Ovary (tissue), 7 donors: ENCODE measurements at regions not wholly inside any gene's neighbourhood (a gene's known extent, or its start where the extent isn't known, plus 50 kb on each side); places are given as distances from the start of the nearest gene placed in this dataset.
A peak's percentile ranks its signal among the peaks of the same experiment; 100 is the strongest.

Experiments
- DNase-seq, 5 donors: peaks; one replicate each; pipeline ENCODE4 v3.0.0-alpha.2; 2019 to 2020
- H3K27ac ChIP-seq, 2 donors: fragments of 200-600 bp; one replicate each; pipeline versions ENCODE4 v1.5.1 to v1.8.0; 2019 to 2022
- H3K27me3 ChIP-seq: fragments of 200-600 bp; one replicate; pipeline ENCODE4 v1.8.0; 2022
- H3K36me3 ChIP-seq: fragments of 200-600 bp; sonication (generic); one replicate; pipeline ENCODE4 v1.5.1; 2019
- H3K4me1 ChIP-seq: one replicate; pipeline ENCODE4 v1.8.1; 2013; ENCODE audit warnings: mild to moderate bottlenecking, moderate library complexity; ENCODE audit not compliant: insufficient read depth
- H3K4me3 ChIP-seq: fragments of 200-600 bp; sonication (generic); one replicate; pipeline ENCODE4 v1.5.1; 2017
- H3K9me3 ChIP-seq, 2 donors: fragments of 200-600 bp in 1 of 2; sonication (generic) in 1 of 2; one replicate each; pipeline versions ENCODE4 v1.5.1 to v1.8.1; 2013 to 2019; ENCODE audit warnings: mild to moderate bottlenecking in 1 of 2, moderate library complexity in 1 of 2
- CTCF ChIP-seq, 3 donors: fragments of 450-650 bp in 2 of 3; fragments of 200-600 bp in 1 of 3; IDR thresholded peaks; one replicate each; pipeline versions ENCODE4 v1.5.1 to v1.8.0; 2016 to 2022; ENCODE audit warnings: antibody characterized with exemption in 3 of 3, mild to moderate bottlenecking in 1 of 3
- EP300 ChIP-seq: sonication (generic); formaldehyde crosslinking; IDR thresholded peaks from one replicate; pipeline ENCODE4 v1.6.1; 2017; ENCODE audit warnings: antibody characterized with exemption
- POLR2A ChIP-seq: fragments of 450-650 bp; IDR thresholded peaks from one replicate; pipeline ENCODE4 v1.6.1; 2017; ENCODE audit warnings: antibody characterized with exemption, mild to moderate bottlenecking, moderate library complexity
- WGBS, 3 donors: extraction: QIAGEN DNeasy Blood & Tissue Kit in 1 of 3; methylation state at CpG; one replicate each; pipeline versions ENCODE4 v1.1.5 to v1.1.7; 2013 to 2017; 5-methylcytosine and 5-hydroxymethylcytosine counted together
- intact Hi-C, 4 donors: fragments of 100-400 bp; cut with DNase I; formaldehyde crosslinking; loops; one replicate each; pipeline versions ENCODE4 v1.11.0 to v1.15.1; 2022 to 2023
- donor health status: DM: no; HTN: no; CAD: no; lungs with moderate emphysema.
- donor health status: DM: no; HTN: no; CAD: no.
- donor health status: Bipolar disorder and iron deficiency.
- donor health status: DM: no; HTN: no; CAD: no.
- donor health status: DM: yes; HTN: yes; CAD: no.

GRCh38 chr3:25289663-25290062 is 138.4 kb upstream of the RARB start:
- no peak for DNase-seq
- TF ChIP-seq CTCF (IDR thresholded peaks at IDR 0.05) (no peak), POLR2A (no peak), EP300 (no peak)
- Histone ChIP-seq H3K27ac (no peak overlapping the region), H3K36me3 (no peaks in the 10 kb centered on the region), H3K4me1 (no peaks in the 10 kb centered on the region), H3K9me3 (no peaks in the 10 kb centered on the region), H3K4me3 (no peak overlapping the region), H3K27me3 (no peaks in the 10 kb centered on the region)
- intact Hi-C loops, result no loop called here
- 19 to 45% (median 23%) methylated on average over 2 of the region's 2 CpGs for WGBS, 3 donors

DNA sequence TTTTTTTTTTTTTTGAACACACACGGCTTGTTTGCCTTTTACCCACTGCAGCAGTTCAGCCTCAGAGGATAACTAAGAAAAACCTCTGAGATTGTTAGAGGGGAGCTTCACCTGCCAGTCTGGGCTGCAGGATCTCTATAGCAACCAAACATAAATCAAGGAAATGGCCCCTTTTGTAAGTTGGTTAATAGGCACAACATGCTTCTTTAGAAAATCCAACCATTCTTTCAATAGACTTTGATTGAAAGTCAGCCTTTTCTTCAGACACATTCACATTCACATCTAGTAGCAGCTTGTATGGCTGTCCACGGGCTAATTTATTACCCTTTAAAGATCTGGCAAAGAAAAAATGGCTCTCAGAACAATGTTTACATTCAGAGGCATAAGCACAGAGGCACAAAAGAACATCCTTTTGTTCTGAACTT is 136.6 kb upstream of the RARB start:
- Histone ChIP-seq H3K4me3 (no peak overlapping the region), H3K27me3 (no peaks in the 10 kb centered on the region), H3K9me3 (no peaks in the 10 kb centered on the region), H3K27ac (no peak overlapping the region), H3K36me3 (no peaks in the 10 kb centered on the region), H3K4me1 (no peaks in the 10 kb centered on the region)
- no peak for TF ChIP-seq POLR2A
- no peak for TF ChIP-seq CTCF (IDR thresholded peaks at IDR 0.05)
- TF ChIP-seq EP300, result no peak
- no peak for DNase-seq
- intact Hi-C loops, result no loop called here
- WGBS, 3 donors, result 15 to 24% (median 17%) methylated on average over 2 of the region's 2 CpGs

DNA sequence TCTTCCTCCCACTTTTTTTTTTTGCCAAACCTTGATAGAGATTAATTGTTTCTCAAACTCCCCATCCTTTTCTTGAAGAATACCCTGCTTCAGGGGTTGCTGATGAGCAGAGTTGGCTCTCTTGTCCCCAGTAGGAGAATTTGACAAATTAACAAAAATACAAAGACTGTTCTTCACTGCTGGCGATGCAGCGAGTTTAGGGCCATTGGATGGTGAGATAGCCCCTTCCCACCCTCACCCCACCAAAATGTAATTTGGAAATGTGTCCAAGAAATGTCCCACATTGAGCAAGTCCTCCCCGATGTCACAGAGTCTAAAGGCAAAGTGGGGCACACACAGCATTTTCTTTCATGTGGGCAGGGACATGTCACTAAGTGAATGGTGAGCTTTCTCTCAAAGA is 136.0 kb upstream of the RARB start:
- TF ChIP-seq POLR2A (no peak), CTCF (IDR thresholded peaks at IDR 0.05) (no peak), EP300 (no peak)
- no peaks in the 10 kb centered on the region for H3K4me1 ChIP-seq
- H3K27ac ChIP-seq, result no peak overlapping the region
- no peak for DNase-seq
- no peak overlapping the region for H3K4me3 ChIP-seq
- 89 to 95% (median 92%) methylated on average over 3 of the region's 3 CpGs for WGBS, 3 donors
- H3K27me3 ChIP-seq, result no peaks in the 10 kb centered on the region
- intact Hi-C loops, result no loop called here
- no peaks in the 10 kb centered on the region for H3K36me3 ChIP-seq
- no peaks in the 10 kb centered on the region for H3K9me3 ChIP-seq

- H3K27me3 ChIP-seq, result no peaks in the 10 kb centered on the region
- intact Hi-C loops, result no loop called here
- H3K36me3 ChIP-seq, result no peaks in the 10 kb centered on the region
- H3K4me1 ChIP-seq, result no peaks in the 10 kb centered on the region
- no peak for DNase-seq
- H3K9me3 ChIP-seq, result no peaks in the 10 kb centered on the region
- TF ChIP-seq CTCF (IDR thresholded peaks at IDR 0.05) (no peak), POLR2A (no peak), EP300 (no peak)
- 75 to 81% (median 77%) methylated on average over 6 of the region's 6 CpGs for WGBS, 3 donors
- no peak overlapping the region for H3K4me3 ChIP-seq
- H3K27ac ChIP-seq, result no peak overlapping the region
These were observed 135.5 kb upstream of the RARB start for GRCh38 chr3:25292595-25292994.

DNA sequence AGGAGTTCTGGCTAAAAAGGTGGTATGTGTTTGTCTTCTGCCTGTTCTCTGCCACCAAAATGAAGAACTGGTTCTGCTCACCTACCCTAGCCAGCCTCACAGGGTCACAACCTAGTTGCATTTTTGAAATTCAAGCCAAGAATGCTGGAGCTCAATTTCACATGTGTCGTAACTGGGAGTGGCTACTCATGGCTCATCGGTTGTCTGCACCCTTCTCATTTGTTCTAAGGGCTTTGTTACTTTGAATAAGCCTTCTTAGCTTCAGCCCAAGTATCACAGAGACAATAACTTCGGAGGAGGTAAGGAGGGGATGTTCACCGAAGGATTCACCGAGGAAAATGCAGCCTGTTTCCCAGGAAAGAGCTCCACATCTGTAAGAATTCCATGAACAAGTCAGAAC is 134.3 kb upstream of the RARB start:
- no peaks in the 10 kb centered on the region for H3K9me3 ChIP-seq
- 51 to 56% (median 53%) methylated on average over 5 of the region's 5 CpGs for WGBS, 3 donors
- H3K36me3 ChIP-seq, result no peaks in the 10 kb centered on the region
- no peak overlapping the region for H3K27ac ChIP-seq
- H3K4me3 ChIP-seq, result no peak overlapping the region
- no peaks in the 10 kb centered on the region for H3K27me3 ChIP-seq
- TF ChIP-seq EP300, result no peak
- TF ChIP-seq POLR2A, result no peak
- no peak for TF ChIP-seq CTCF (IDR thresholded peaks at IDR 0.05)
- intact Hi-C loops, result no loop called here
- no peaks in the 10 kb centered on the region for H3K4me1 ChIP-seq
- peak in 1 of 5 donors; percentile 21 for DNase-seq
